Upper lobe of right lung (tissue), 1 donor: ENCODE measurements at regions not wholly inside any gene's neighbourhood (a gene's known extent, or its start where the extent isn't known, plus 50 kb on each side); places are given as distances from the start of the nearest gene placed in this dataset.

Source experiments
- ATAC-seq: fragments of 200-7000 bp; cut with Tn5 transposase; one replicate; pipeline ENCODE4 v1.9.1; 2020; ENCODE audit warnings: mild to moderate bottlenecking, moderate library complexity
- DNase-seq: peaks from one replicate; pipeline ENCODE4 v3.0.0-alpha.2; 2020
- H3K27ac ChIP-seq: fragments of 200-600 bp; one replicate; pipeline ENCODE4 v1.8.0; 2022
- H3K27me3 ChIP-seq: fragments of 200-600 bp; one replicate; pipeline ENCODE4 v1.8.0; 2022; ENCODE audit warnings: mild to moderate bottlenecking
- H3K36me3 ChIP-seq: fragments of 200-600 bp; one replicate; pipeline ENCODE4 v1.8.0; 2022
- H3K4me1 ChIP-seq: fragments of 200-600 bp; one replicate; pipeline ENCODE4 v1.8.0; 2022
- H3K4me3 ChIP-seq: fragments of 200-600 bp; one replicate; pipeline ENCODE4 v1.8.0; 2022; ENCODE audit warnings: mild to moderate bottlenecking
- H3K9me3 ChIP-seq: fragments of 200-600 bp; one replicate; pipeline ENCODE4 v1.8.0; 2022
- CTCF ChIP-seq: fragments of 200-600 bp; IDR thresholded peaks from one replicate; pipeline ENCODE4 v1.8.0; 2022; ENCODE audit warnings: antibody characterized with exemption
- intact Hi-C: fragments of 100-400 bp; cut with DNase I; formaldehyde crosslinking; loops from one replicate; pipeline ENCODE4 v1.11.0; 2022
- donor health status: DM: no; HTN: yes; CAD: no; lungs with severe emphysema.

GRCh38 chr7:19872094-19872493, 98.7 kb upstream of the TMEM196 start:
- no peak for ATAC-seq
- Histone ChIP-seq H3K4me3 (no peak overlapping the region), H3K36me3 (no peaks in the 10 kb centered on the region), H3K9me3 (no peaks in the 10 kb centered on the region), H3K27me3 (no peaks in the 10 kb centered on the region), H3K27ac (no peak overlapping the region), H3K4me1 (no peaks in the 10 kb centered on the region)
- no peak for TF ChIP-seq CTCF
- DNase-seq, result no peak
- intact Hi-C loops, result no loop called here

- ATAC-seq, result no peak
- intact Hi-C loops, result no loop called here
- no peaks in the 10 kb centered on the region for H3K9me3 ChIP-seq
- H3K27me3 ChIP-seq, result no peaks in the 10 kb centered on the region
- no peak overlapping the region for H3K4me3 ChIP-seq
- no peak for TF ChIP-seq CTCF
- no peaks in the 10 kb centered on the region for H3K36me3 ChIP-seq
- H3K4me1 ChIP-seq, result no peaks in the 10 kb centered on the region
- no peak for DNase-seq
- no peak overlapping the region for H3K27ac ChIP-seq
Measured at GRCh38 chr7:19871102-19871501, 97.7 kb upstream of the TMEM196 start.

- TF ChIP-seq CTCF, result no peak
- no peak for DNase-seq
Measured at GRCh38 chr7:19869979-19870378, 96.6 kb upstream of the TMEM196 start.

GRCh38 chr7:19853261-19853832, 79.9 kb upstream of the TMEM196 start:
- intact Hi-C loops, result no loop called here
- DNase-seq (no peak), ATAC-seq (no peak)
- no peak overlapping the region for H3K27ac ChIP-seq
- no peak overlapping the region for H3K4me3 ChIP-seq
- H3K9me3 ChIP-seq, result no peaks in the 10 kb centered on the region
- no peaks in the 10 kb centered on the region for H3K36me3 ChIP-seq
- no peaks in the 10 kb centered on the region for H3K27me3 ChIP-seq
- TF ChIP-seq CTCF, result no peak
- no peaks in the 10 kb centered on the region for H3K4me1 ChIP-seq

More at GRCh38 chr7:19869979-19870378, 96.6 kb upstream of the TMEM196 start:
- ATAC-seq, result no peak
- no peaks in the 10 kb centered on the region for H3K36me3 ChIP-seq
- intact Hi-C loops, result no loop called here
- H3K4me1 ChIP-seq, result no peaks in the 10 kb centered on the region
- no peaks in the 10 kb centered on the region for H3K9me3 ChIP-seq
- no peak overlapping the region for H3K4me3 ChIP-seq
- no peaks in the 10 kb centered on the region for H3K27me3 ChIP-seq
- no peak overlapping the region for H3K27ac ChIP-seq

GRCh38 chr7:19852192-19852591, 78.8 kb upstream of the TMEM196 start:
- intact Hi-C loops, result no loop called here
- H3K27ac ChIP-seq, result no peak overlapping the region

More at GRCh38 chr7:19852192-19852591, 78.8 kb upstream of the TMEM196 start:
- ATAC-seq (no peak), DNase-seq (no peak)
- no peak for TF ChIP-seq CTCF
- Histone ChIP-seq H3K9me3 (no peaks in the 10 kb centered on the region), H3K36me3 (no peaks in the 10 kb centered on the region), H3K4me1 (no peaks in the 10 kb centered on the region), H3K4me3 (no peak overlapping the region), H3K27me3 (no peaks in the 10 kb centered on the region)
